Loucy (cell line): ENCODE measurements at regions not wholly inside any gene's neighbourhood (a gene's known extent, or its start where the extent isn't known, plus 50 kb on each side); places are given as distances from the start of the nearest gene placed in this dataset.

Experiments used
- CTCF ChIP-seq: fragments of 200-600 bp; sonication (generic); conservative IDR thresholded peaks from 2 replicates; pipeline ENCODE4 v1.5.1; 2014; ENCODE audit warnings: mild to moderate bottlenecking, antibody characterized with exemption, low read length
- EZH2phosphoT487 ChIP-seq: fragments of 200-600 bp; IDR thresholded peaks from 2 replicates; pipeline ENCODE4 v1.6.1; 2018; ENCODE audit warnings: antibody characterized with exemption, mild to moderate bottlenecking, moderate library complexity, borderline replicate concordance

DNA sequence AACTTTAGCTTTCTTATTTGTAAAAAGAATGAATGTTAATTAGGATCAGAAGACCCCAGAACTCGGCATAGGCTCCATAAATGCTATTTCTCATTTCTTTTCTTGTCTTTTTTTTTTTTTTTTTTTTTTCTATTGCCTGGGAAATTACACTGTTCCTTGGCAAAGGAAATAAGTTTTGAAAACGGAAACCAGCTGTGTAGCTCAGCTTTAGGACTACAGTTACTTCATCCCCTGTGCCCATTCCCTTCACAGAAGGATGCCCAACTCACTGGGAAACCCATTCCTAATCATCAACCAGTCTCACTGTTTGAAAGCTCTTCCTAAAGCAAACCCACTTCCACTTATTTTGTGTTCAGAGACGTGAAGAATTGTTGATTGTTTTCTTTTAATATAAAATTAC is 254.0 kb upstream of the IL12A start:
- TF ChIP-seq CTCF (no peak), EZH2phosphoT487 (no peak)
